GM21360 (cell line): ENCODE measurements at regions not wholly inside any gene's neighbourhood (a gene's known extent, or its start where the extent isn't known, plus 50 kb on each side); places are given as distances from the start of the nearest gene placed in this dataset.
"Not testable (repeated sequence)": the region's sequence is repeated elsewhere in the genome, so short reads cannot be mapped to it uniquely, and the experiment has no call there.

Experiments used
- ATAC-seq: cut with Tn5 transposase; IDR thresholded peaks from one replicate; pipeline ENCODE4 v1.9.1; 2021; ENCODE audit warnings: mild to moderate bottlenecking, moderate library complexity; ENCODE audit not compliant: unreplicated experiment

GRCh38 chr12:89848732-89849131, 140.1 kb upstream of the ATP2B1 start:
- no peak for ATAC-seq

GRCh38 chr12:89846473-89847055, 137.9 kb upstream of the ATP2B1 start:
- ATAC-seq = no peak

GRCh38 chr12:89845767-89846166, 137.1 kb upstream of the ATP2B1 start:
- no peak for ATAC-seq

GRCh38 chr12:89845366-89845765, 136.7 kb upstream of the ATP2B1 start:
- ATAC-seq = no peak

- no peak for ATAC-seq
Measured at GRCh38 chr12:89844539-89844938, 135.9 kb upstream of the ATP2B1 start.

GRCh38 chr12:89840162-89840922, 131.7 kb upstream of the ATP2B1 start:
- ATAC-seq = no peak

GRCh38 chr12:89839444-89839843, 130.8 kb upstream of the ATP2B1 start:
- no peak for ATAC-seq

- no peak for ATAC-seq
Measured at GRCh38 chr12:89838833-89839232, 130.2 kb upstream of the ATP2B1 start.

- no peak for ATAC-seq
Measured at GRCh38 chr12:89836026-89836425, 127.4 kb upstream of the ATP2B1 start.

GRCh38 chr12:89834676-89835075, 126.0 kb upstream of the ATP2B1 start:
- ATAC-seq = no peak

GRCh38 chr12:89833337-89834252, 125.0 kb upstream of the ATP2B1 start:
- no peak for ATAC-seq

- ATAC-seq = no peak
Measured at GRCh38 chr12:89832336-89832735, 123.7 kb upstream of the ATP2B1 start.

GRCh38 chr12:89831310-89832095, 122.9 kb upstream of the ATP2B1 start:
- no peak for ATAC-seq

- ATAC-seq = no peak
Measured at GRCh38 chr12:89829434-89829975, 120.9 kb upstream of the ATP2B1 start.

- no peak for ATAC-seq
Measured at GRCh38 chr12:89828575-89828974, 119.9 kb upstream of the ATP2B1 start.

GRCh38 chr12:89827592-89827991, 119.0 kb upstream of the ATP2B1 start:
- ATAC-seq = no peak

GRCh38 chr12:89826468-89826867, 117.8 kb upstream of the ATP2B1 start:
- ATAC-seq = no peak

- no peak for ATAC-seq
Measured at GRCh38 chr12:89825591-89826449, 117.2 kb upstream of the ATP2B1 start.

GRCh38 chr12:89824822-89825221, 116.2 kb upstream of the ATP2B1 start:
- ATAC-seq = no peak

GRCh38 chr12:89822992-89823391, 114.4 kb upstream of the ATP2B1 start:
- not testable (repeated sequence) for ATAC-seq
